CD4-positive, alpha-beta memory T cell (primary cell): ENCODE measurements at regions not wholly inside any gene's neighbourhood (a gene's known extent, or its start where the extent isn't known, plus 50 kb on each side); places are given as distances from the start of the nearest gene placed in this dataset.
A peak's percentile ranks its signal among the peaks of the same experiment; 100 is the strongest.

Experiments
- CTCF ChIA-PET: fragments of 350-600 bp; sonication (Branson Sonifier 250); formaldehyde crosslinking; loops from one replicate; lab custom pipeline; 2021; ENCODE audit warnings: inconsistent platforms; ENCODE audit not compliant: partially characterized antibody; lab: Charles Lee
- POLR2A ChIA-PET: fragments of 350-600 bp; sonication (Branson Sonifier 250); formaldehyde crosslinking; loops from one replicate; lab custom pipeline; 2021; ENCODE audit not compliant: partially characterized antibody; lab: Charles Lee
- DNase-seq, 5 donors: peaks; one replicate each; pipeline versions ENCODE4 v3.0.0 to v3.0.0-alpha.2; 2020 to 2022; ENCODE audit warnings: mixed read lengths in 1 of 5
- H3K27ac ChIP-seq: one replicate; pipeline ENCODE4 v1.7.0; 2013; ENCODE audit warnings: low read depth, low read length
- H3K27me3 ChIP-seq: 2 replicates; pipeline ENCODE4 v1.7.0; 2013; ENCODE audit warnings: mild to moderate bottlenecking, low read length, moderate library complexity; ENCODE audit not compliant: insufficient read depth
- H3K36me3 ChIP-seq: 2 replicates; pipeline ENCODE4 v1.7.0; 2013; ENCODE audit warnings: mild to moderate bottlenecking, low read length, moderate library complexity; ENCODE audit not compliant: insufficient read depth
- H3K4me1 ChIP-seq: 2 replicates; pipeline ENCODE4 v1.7.0; 2013; ENCODE audit warnings: mild to moderate bottlenecking, low read length, moderate library complexity; ENCODE audit not compliant: insufficient read depth
- H3K4me3 ChIP-seq, 2 donors: one replicate each; pipeline ENCODE4 v1.7.0; 2013; ENCODE audit warnings: low read length in 2 of 2, mild to moderate bottlenecking in 1 of 2
- H3K9me3 ChIP-seq, 2 donors: one replicate each; pipeline ENCODE4 v1.7.0; 2013; ENCODE audit warnings: low read length in 2 of 2, control low read depth in 1 of 2; ENCODE audit not compliant: control insufficient read depth in 1 of 2
- H3K27ac Mint-ChIP-seq, 7 donors: one replicate each; pipeline ENCODE4 v1.8.0; 2020 to 2021; ENCODE audit warnings: mixed read lengths in 7 of 7, mild to moderate bottlenecking in 6 of 7, inconsistent platforms in 3 of 7, moderate library complexity in 3 of 7
- H3K27me3 Mint-ChIP-seq, 2 donors: one replicate each; pipeline ENCODE4 v1.8.0; 2020 to 2021; ENCODE audit warnings: mixed read lengths in 2 of 2
- H3K36me3 Mint-ChIP-seq, 2 donors: one replicate each; pipeline ENCODE4 v1.8.0; 2020 to 2021; ENCODE audit warnings: mixed read lengths in 2 of 2, inconsistent platforms in 1 of 2, mild to moderate bottlenecking in 1 of 2
- H3K4me1 Mint-ChIP-seq, 4 donors: one replicate each; pipeline ENCODE4 v1.8.0; 2020 to 2021; ENCODE audit warnings: mixed read lengths in 4 of 4, mild to moderate bottlenecking in 1 of 4
- H3K4me3 Mint-ChIP-seq, 8 donors: one replicate each; pipeline ENCODE4 v1.8.0; 2020 to 2021; ENCODE audit warnings: mixed read lengths in 8 of 8, mild to moderate bottlenecking in 7 of 8, moderate library complexity in 6 of 8, inconsistent platforms in 3 of 8
- H3K9me3 Mint-ChIP-seq, 8 donors: one replicate each; pipeline ENCODE4 v1.8.0; 2020 to 2021; ENCODE audit warnings: mixed read lengths in 8 of 8, mild to moderate bottlenecking in 5 of 8, inconsistent platforms in 3 of 8, moderate library complexity in 1 of 8
- intact Hi-C: fragments of 100-400 bp; cut with micrococcal nuclease; formaldehyde crosslinking; loops from one replicate; pipeline ENCODE4 v1.15.1; 2023

DNA sequence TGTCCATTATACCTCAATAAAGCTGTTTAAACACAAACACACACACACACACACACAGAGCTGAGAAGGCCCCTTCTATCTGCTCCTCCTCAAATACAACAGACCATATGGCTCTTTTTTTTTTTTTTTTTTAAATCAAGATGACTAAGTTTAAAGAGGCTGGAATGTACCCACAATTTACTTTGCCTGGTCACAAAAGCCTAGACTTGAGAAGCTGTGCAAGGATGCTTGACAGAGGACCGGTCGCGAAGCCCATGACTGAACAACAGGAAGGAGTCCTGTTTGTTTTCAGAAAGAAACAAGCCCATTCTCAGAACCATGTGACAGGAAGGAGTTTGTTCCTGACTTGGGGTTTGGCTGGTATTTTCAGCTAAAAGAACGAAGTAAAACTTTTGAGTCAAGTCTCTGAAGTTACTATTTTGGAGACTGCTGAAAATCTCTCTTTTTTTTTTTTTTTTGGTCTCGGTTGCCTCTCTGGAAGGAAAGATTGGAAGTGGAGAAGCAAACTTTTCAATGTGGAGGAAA is 650.9 kb upstream of the TENM3 start:
- H3K4me3 Mint-ChIP-seq: no peak overlapping the region
- peaks cover 0 to 13% (median 4%) of the 10 kb centered on the region in 8 donors for H3K9me3 Mint-ChIP-seq
- H3K27ac Mint-ChIP-seq: no peak overlapping the region
- DNase-seq: no peak
- H3K4me1 Mint-ChIP-seq: no peaks in the 10 kb centered on the region
- ChIA-PET CTCF (no interaction called here), POLR2A (no interaction called here)
- no peak overlapping the region for H3K4me3 ChIP-seq
- no peaks in the 10 kb centered on the region for H3K4me1 ChIP-seq
- intact Hi-C loops: no loop called here
- H3K27ac ChIP-seq: no peak overlapping the region
- no peaks in the 10 kb centered on the region for H3K27me3 Mint-ChIP-seq
- no peaks in the 10 kb centered on the region for H3K36me3 Mint-ChIP-seq
- no peaks in the 10 kb centered on the region for H3K9me3 ChIP-seq
- no peaks in the 10 kb centered on the region for H3K36me3 ChIP-seq
- H3K27me3 ChIP-seq: no peaks in the 10 kb centered on the region

GRCh38 chr4:181593703-181594102 is 649.5 kb upstream of the TENM3 start:
- Histone ChIP-seq H3K36me3 (no peaks in the 10 kb centered on the region), H3K27ac (no peak overlapping the region), H3K4me1 (no peaks in the 10 kb centered on the region), H3K27me3 (no peaks in the 10 kb centered on the region), H3K4me3 (no peak overlapping the region), H3K9me3 (no peaks in the 10 kb centered on the region)
- no peak for DNase-seq
- ChIA-PET POLR2A (no interaction called here), CTCF (no interaction called here)
- intact Hi-C loops: no loop called here
- Mint-ChIP-seq H3K4me3 (no peak overlapping the region), H3K27me3 (no peaks in the 10 kb centered on the region), H3K9me3 (peaks cover 0 to 13% (median 5%) of the 10 kb centered on the region in 8 donors), H3K27ac (no peak overlapping the region), H3K4me1 (no peaks in the 10 kb centered on the region), H3K36me3 (no peaks in the 10 kb centered on the region)

DNA sequence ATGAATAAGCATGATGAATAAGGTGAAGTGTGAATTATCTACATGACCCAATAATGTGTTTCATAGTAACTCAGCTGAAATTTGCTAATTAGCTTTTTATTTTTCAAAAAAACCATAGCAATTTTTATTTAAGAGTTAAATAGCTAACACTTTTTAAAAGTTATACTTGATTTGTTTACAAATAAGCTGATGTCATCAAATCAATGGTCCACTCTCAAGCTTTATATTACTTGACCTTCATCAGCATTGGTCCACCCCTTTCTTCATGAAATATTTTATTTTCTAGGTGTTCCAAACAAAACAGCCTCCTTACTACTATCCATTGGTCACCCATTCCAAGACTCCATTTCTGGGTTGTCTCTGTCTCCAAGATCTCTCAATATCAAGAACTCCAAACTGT is 649.0 kb upstream of the TENM3 start:
- no peaks in the 10 kb centered on the region for H3K36me3 ChIP-seq
- no peak for DNase-seq
- H3K4me1 ChIP-seq: no peaks in the 10 kb centered on the region
- no peaks in the 10 kb centered on the region for H3K27me3 ChIP-seq
- Mint-ChIP-seq H3K4me3 (no peak overlapping the region), H3K4me1 (no peaks in the 10 kb centered on the region), H3K9me3 (peaks cover 0 to 13% (median 4%) of the 10 kb centered on the region in 8 donors), H3K27ac (peak overlapping the region in 1 of 7 donors; percentile 50), H3K36me3 (no peaks in the 10 kb centered on the region), H3K27me3 (no peaks in the 10 kb centered on the region)
- no peak overlapping the region for H3K27ac ChIP-seq
- H3K4me3 ChIP-seq: no peak overlapping the region
- ChIA-PET POLR2A (no interaction called here), CTCF (no interaction called here)
- no peaks in the 10 kb centered on the region for H3K9me3 ChIP-seq
- intact Hi-C loops: no loop called here

- intact Hi-C loops: no loop called here
- no peaks in the 10 kb centered on the region for H3K36me3 ChIP-seq
- Mint-ChIP-seq H3K4me3 (no peak overlapping the region), H3K4me1 (no peaks in the 10 kb centered on the region), H3K27ac (no peak overlapping the region), H3K27me3 (no peaks in the 10 kb centered on the region), H3K9me3 (peaks cover 0 to 9% (median 4%) of the 10 kb centered on the region in 8 donors), H3K36me3 (no peaks in the 10 kb centered on the region)
- ChIA-PET POLR2A (no interaction called here), CTCF (no interaction called here)
- no peak overlapping the region for H3K27ac ChIP-seq
- H3K4me1 ChIP-seq: no peaks in the 10 kb centered on the region
- H3K27me3 ChIP-seq: no peaks in the 10 kb centered on the region
- H3K9me3 ChIP-seq: no peaks in the 10 kb centered on the region
- no peak overlapping the region for H3K4me3 ChIP-seq
- DNase-seq: no peak
These were observed 647.5 kb upstream of the TENM3 start for GRCh38 chr4:181595716-181596115.

DNA sequence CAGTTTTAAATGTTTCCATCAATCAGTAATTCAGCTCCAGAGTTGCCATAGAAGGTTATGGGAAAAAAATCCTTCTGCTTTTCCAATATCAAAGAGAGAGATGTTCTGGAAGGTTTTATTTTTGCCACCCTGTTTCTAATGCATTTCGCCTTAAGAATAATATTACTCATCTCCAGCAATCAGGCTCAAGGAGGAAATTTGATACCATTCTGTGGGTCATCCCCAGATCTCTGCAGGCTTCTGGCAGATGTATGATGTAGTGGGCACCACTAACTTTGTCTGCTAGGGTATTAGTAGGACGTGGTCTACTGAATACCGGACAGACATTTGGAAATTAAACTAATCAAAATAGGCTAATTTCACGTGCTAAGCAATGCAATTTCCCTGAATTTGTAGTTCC is 645.4 kb upstream of the TENM3 start:
- no peaks in the 10 kb centered on the region for H3K36me3 Mint-ChIP-seq
- Histone ChIP-seq H3K27ac (no peak overlapping the region), H3K27me3 (no peaks in the 10 kb centered on the region), H3K36me3 (no peaks in the 10 kb centered on the region), H3K4me3 (no peak overlapping the region), H3K9me3 (no peaks in the 10 kb centered on the region), H3K4me1 (no peaks in the 10 kb centered on the region)
- H3K4me3 Mint-ChIP-seq: no peak overlapping the region
- H3K27ac Mint-ChIP-seq: no peak overlapping the region
- H3K9me3 Mint-ChIP-seq: peaks cover 0 to 9% (median 4%) of the 10 kb centered on the region in 8 donors
- intact Hi-C loops: no loop called here
- no peak for DNase-seq
- ChIA-PET POLR2A (no interaction called here), CTCF (no interaction called here)
- no peaks in the 10 kb centered on the region for H3K27me3 Mint-ChIP-seq
- no peaks in the 10 kb centered on the region for H3K4me1 Mint-ChIP-seq

DNA sequence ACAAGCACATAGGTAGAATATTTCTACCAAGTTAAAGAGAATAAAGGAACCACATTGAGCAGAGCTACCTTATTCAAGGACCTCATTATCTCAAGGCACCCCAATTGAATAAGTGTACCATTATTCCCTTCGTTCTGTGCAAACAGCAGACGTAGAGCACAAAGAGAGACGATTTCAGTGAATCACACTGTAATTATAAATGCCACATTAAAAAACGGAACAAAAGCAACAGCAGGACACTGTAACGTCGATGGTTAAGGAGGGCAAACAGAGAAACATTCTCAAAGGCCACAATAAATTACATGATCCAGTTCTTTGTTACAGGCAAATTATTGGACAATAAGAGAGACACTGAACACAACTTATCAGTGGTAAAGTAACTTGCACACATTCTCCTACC is 644.1 kb upstream of the TENM3 start:
- Mint-ChIP-seq H3K4me1 (no peaks in the 10 kb centered on the region), H3K4me3 (no peak overlapping the region), H3K36me3 (no peaks in the 10 kb centered on the region), H3K9me3 (peaks cover 0 to 9% (median 5%) of the 10 kb centered on the region in 8 donors), H3K27me3 (no peaks in the 10 kb centered on the region), H3K27ac (no peak overlapping the region)
- no peaks in the 10 kb centered on the region for H3K36me3 ChIP-seq
- CTCF ChIA-PET: no interaction called here
- no peaks in the 10 kb centered on the region for H3K9me3 ChIP-seq
- H3K4me1 ChIP-seq: no peaks in the 10 kb centered on the region
- DNase-seq: no peak
- intact Hi-C loops: no loop called here
- H3K27me3 ChIP-seq: no peaks in the 10 kb centered on the region
- H3K27ac ChIP-seq: no peak overlapping the region
- POLR2A ChIA-PET: no interaction called here
- no peak overlapping the region for H3K4me3 ChIP-seq

DNA sequence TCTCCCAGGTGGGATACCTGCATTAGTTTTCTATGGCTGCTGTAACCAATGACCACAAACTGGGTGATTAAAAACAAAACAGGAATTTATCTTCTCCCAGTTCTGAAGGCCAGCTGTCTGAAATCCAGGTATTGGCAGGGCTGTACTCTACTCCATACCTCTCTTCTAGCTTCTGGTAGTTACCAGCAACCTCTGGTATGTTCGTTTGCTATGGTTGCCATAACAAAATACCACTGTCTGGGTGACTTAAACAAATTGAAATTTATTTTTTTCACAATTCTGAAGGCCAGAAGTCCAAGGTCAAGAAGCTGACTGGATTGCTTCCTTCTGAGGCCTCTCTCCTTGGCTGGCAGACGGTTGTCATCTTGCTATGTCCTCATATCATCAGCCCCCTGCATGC is 642.1 kb upstream of the TENM3 start:
- H3K27me3 Mint-ChIP-seq: no peaks in the 10 kb centered on the region
- Histone ChIP-seq H3K27me3 (no peaks in the 10 kb centered on the region), H3K4me1 (no peaks in the 10 kb centered on the region), H3K36me3 (no peaks in the 10 kb centered on the region), H3K9me3 (no peaks in the 10 kb centered on the region), H3K27ac (no peak overlapping the region), H3K4me3 (no peak overlapping the region)
- ChIA-PET POLR2A (no interaction called here), CTCF (no interaction called here)
- DNase-seq: no peak
- no peak overlapping the region for H3K27ac Mint-ChIP-seq
- H3K4me1 Mint-ChIP-seq: no peaks in the 10 kb centered on the region
- intact Hi-C loops: no loop called here
- no peaks in the 10 kb centered on the region for H3K36me3 Mint-ChIP-seq
- H3K9me3 Mint-ChIP-seq: peaks cover 0 to 7% (median 3%) of the 10 kb centered on the region in 8 donors
- H3K4me3 Mint-ChIP-seq: no peak overlapping the region

GRCh38 chr4:181604546-181604945 is 638.7 kb upstream of the TENM3 start:
- CTCF ChIA-PET: no interaction called here
- intact Hi-C loops: no loop called here
- H3K27ac Mint-ChIP-seq: no peak overlapping the region

More at GRCh38 chr4:181604546-181604945, 638.7 kb upstream of the TENM3 start:
- Mint-ChIP-seq H3K4me3 (no peak overlapping the region), H3K4me1 (no peaks in the 10 kb centered on the region), H3K9me3 (peaks cover 0 to 7% (median 2%) of the 10 kb centered on the region in 8 donors), H3K36me3 (no peaks in the 10 kb centered on the region), H3K27me3 (no peaks in the 10 kb centered on the region)
- Histone ChIP-seq H3K27ac (no peak overlapping the region), H3K4me3 (no peak overlapping the region), H3K27me3 (no peaks in the 10 kb centered on the region), H3K9me3 (no peaks in the 10 kb centered on the region), H3K36me3 (no peaks in the 10 kb centered on the region), H3K4me1 (no peaks in the 10 kb centered on the region)
- DNase-seq: no peak
- POLR2A ChIA-PET: no interaction called here
